ENCODE measurements at regions not wholly inside any gene's neighbourhood (a gene's known extent, or its start where the extent isn't known, plus 50 kb on each side); places are given as distances from the start of the nearest gene placed in this dataset.

DNA sequence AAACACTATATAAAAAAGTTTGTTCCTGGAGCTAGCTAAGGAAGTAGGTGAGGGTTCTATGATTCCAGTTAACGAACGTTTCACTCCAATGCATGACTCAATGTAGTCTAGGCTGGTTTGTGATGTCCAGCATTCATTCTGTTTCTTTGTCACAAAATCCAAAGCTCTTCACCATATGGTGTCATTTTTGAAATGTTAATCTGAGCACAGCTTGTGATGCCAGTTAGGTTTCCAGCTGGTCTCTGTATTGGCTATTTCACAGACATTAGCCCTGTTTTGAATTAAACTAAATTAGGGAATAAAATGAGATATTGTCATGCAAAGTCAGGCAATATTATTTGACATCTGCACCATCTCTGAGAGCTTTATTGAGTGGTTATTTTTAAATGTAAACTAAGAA lies 159.4 kb downstream of the RBM43 start:
- no peak overlapping the region for H2AFZ ChIP-seq (ENCODE audit: low read length)
- no peak overlapping the region for H3K9ac ChIP-seq (ENCODE audit: low read length)
- TF ChIP-seq CTCF (conservative IDR thresholded peaks at IDR 0.05; ENCODE audit: low read depth, low read length) = no peak
- TF ChIP-seq EZH2phosphoT487 (IDR thresholded peaks at IDR 0.05; ENCODE audit: borderline replicate concordance, low read length) = no peak
- no peak for TF ChIP-seq EZH2 (IDR thresholded peaks at IDR 0.05; ENCODE audit: low read length, unreplicated experiment)
- no peaks in the 10 kb centered on the region for H3K9me3 ChIP-seq (ENCODE audit: low read length)
- no peaks in the 10 kb centered on the region for H3K9me2 ChIP-seq (replicated peaks; ENCODE audit: low read length)
- no peak overlapping the region for H3K4me3 ChIP-seq (ENCODE audit: low read length)
- ChIA-PET CTCF (no interaction called here), POLR2A (ENCODE audit: unreplicated experiment) (no interaction called here)
- H4K20me1 ChIP-seq (ENCODE audit: low read length) = no peaks in the 10 kb centered on the region
- H3F3A ChIP-seq (ENCODE audit: low read length, unreplicated experiment) = no peaks in the 10 kb centered on the region
- no peak for ATAC-seq
- no TSS peak for BruUV-seq (replicated peaks)
- H3K36me3 ChIP-seq (ENCODE audit: low read depth, low read length) = no peaks in the 10 kb centered on the region
- H3K27me3 ChIP-seq (ENCODE audit: low read length) = no peaks in the 10 kb centered on the region
- H3K4me1 ChIP-seq (ENCODE audit: insufficient read depth, low read length) = peaks cover 9% of the 10 kb centered on the region; the same call in 1 of the 2 replicates
- no peaks in the 10 kb centered on the region for H3K79me2 ChIP-seq (ENCODE audit: low read length)
- intact Hi-C loops (cut with micrococcal nuclease) = no loop called here
- H3K27ac ChIP-seq (ENCODE audit: low read length) = no peak overlapping the region
- H3K4me2 ChIP-seq (ENCODE audit: low read length) = no peak overlapping the region
- DNase-seq = no peak

DNA sequence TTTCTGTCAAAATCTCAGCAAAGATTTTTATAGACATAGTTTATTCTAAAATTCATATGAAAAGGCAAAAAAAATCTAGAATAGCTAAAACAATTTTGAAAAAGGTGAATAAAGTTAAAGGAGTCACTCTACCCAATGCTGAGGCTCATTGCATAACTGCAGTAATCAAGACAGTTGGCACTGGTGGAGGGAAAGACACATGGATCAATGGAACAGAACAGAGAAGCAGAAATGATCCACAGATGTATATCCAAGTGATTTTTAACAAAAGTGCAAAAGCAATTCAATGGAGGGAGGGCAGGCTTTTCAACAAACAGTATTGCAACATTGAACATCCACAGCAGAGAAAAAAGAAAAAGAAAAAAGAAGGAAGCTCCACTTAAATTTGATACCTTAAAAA lies 162.8 kb downstream of the RBM43 start:
- H4K20me1 ChIP-seq (ENCODE audit: low read length) = no peaks in the 10 kb centered on the region
- H3F3A ChIP-seq (ENCODE audit: low read length, unreplicated experiment) = no peaks in the 10 kb centered on the region
- intact Hi-C loops (cut with micrococcal nuclease) = no loop called here
- no peak overlapping the region for H3K9ac ChIP-seq (ENCODE audit: low read length)
- ATAC-seq = no peak
- H3K9me3 ChIP-seq (ENCODE audit: low read length) = no peaks in the 10 kb centered on the region
- no peaks in the 10 kb centered on the region for H3K36me3 ChIP-seq (ENCODE audit: low read depth, low read length)
- H3K4me3 ChIP-seq (ENCODE audit: low read length) = no peak overlapping the region
- H2AFZ ChIP-seq (ENCODE audit: low read length) = no peak overlapping the region
- H3K27ac ChIP-seq (ENCODE audit: low read length) = no peak overlapping the region
- no peaks in the 10 kb centered on the region for H3K9me2 ChIP-seq (replicated peaks; ENCODE audit: low read length)
- CTCF ChIA-PET = no interaction called here
- TF ChIP-seq EZH2 (IDR thresholded peaks at IDR 0.05; ENCODE audit: low read length, unreplicated experiment) = no peak
- DNase-seq = no peak
- no peaks in the 10 kb centered on the region for H3K27me3 ChIP-seq (ENCODE audit: low read length)
- no TSS peak for BruUV-seq (replicated peaks)
- POLR2A ChIA-PET (ENCODE audit: unreplicated experiment) = interaction anchor here (0.7 kb wide), 1 partner anchor 405 kb away, joined by 5 read pairs; no protein-coding TSS in a partner anchor
- H3K79me2 ChIP-seq (ENCODE audit: low read length) = no peaks in the 10 kb centered on the region
- H3K4me2 ChIP-seq (ENCODE audit: low read length) = no peak overlapping the region
- H3K4me1 ChIP-seq (ENCODE audit: insufficient read depth, low read length) = no peaks in the 10 kb centered on the region

DNA sequence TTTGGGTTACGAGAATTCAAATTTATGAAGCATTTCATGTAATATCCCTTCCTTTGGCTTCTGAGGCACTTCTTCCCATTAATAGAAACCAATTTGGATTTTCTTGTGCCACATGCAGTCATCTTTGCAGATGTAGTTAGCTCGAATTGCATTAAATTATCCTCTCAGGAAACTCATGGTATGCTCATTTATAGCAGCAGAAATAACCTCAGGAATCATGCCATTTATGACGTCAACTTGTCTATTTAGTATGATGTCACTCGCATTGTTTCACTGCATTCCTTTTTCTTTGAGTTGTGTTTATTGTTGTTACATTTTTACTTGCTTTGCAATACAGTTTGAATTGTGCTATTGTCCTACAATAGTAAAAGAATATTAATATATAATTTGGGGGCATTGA lies 163.8 kb downstream of the RBM43 start:
- ChIA-PET POLR2A (ENCODE audit: unreplicated experiment) (no interaction called here), CTCF (no interaction called here)
- Histone ChIP-seq H3F3A (ENCODE audit: low read length, unreplicated experiment) (no peaks in the 10 kb centered on the region), H3K27ac (ENCODE audit: low read length) (no peak overlapping the region), H3K9ac (ENCODE audit: low read length) (no peak overlapping the region), H3K9me2 (replicated peaks; ENCODE audit: low read length) (no peaks in the 10 kb centered on the region), H3K9me3 (ENCODE audit: low read length) (no peaks in the 10 kb centered on the region), H3K79me2 (ENCODE audit: low read length) (no peaks in the 10 kb centered on the region), H2AFZ (ENCODE audit: low read length) (no peak overlapping the region), H3K4me3 (ENCODE audit: low read length) (no peak overlapping the region), H4K20me1 (ENCODE audit: low read length) (no peaks in the 10 kb centered on the region), H3K4me2 (ENCODE audit: low read length) (no peak overlapping the region), H3K4me1 (ENCODE audit: insufficient read depth, low read length) (no peaks in the 10 kb centered on the region), H3K27me3 (ENCODE audit: low read length) (no peaks in the 10 kb centered on the region), H3K36me3 (ENCODE audit: low read depth, low read length) (no peaks in the 10 kb centered on the region)
- no peak for DNase-seq
- BruUV-seq (replicated peaks) = no TSS peak
- TF ChIP-seq CTCF (conservative IDR thresholded peaks at IDR 0.05; ENCODE audit: low read depth, low read length) (no peak), EZH2phosphoT487 (IDR thresholded peaks at IDR 0.05; ENCODE audit: borderline replicate concordance, low read length) (no peak), EZH2 (IDR thresholded peaks at IDR 0.05; ENCODE audit: low read length, unreplicated experiment) (no peak)
- intact Hi-C loops (cut with micrococcal nuclease) = no loop called here
- no peak for ATAC-seq

Data from PC-3 (cell line).